K562 (cell line): ENCODE measurements at regions not wholly inside any gene's neighbourhood (a gene's known extent, or its start where the extent isn't known, plus 50 kb on each side); places are given as distances from the start of the nearest gene placed in this dataset.
A peak's percentile ranks its signal among the peaks of the same experiment; 100 is the strongest.

Experiments used
- ATAC-seq: fragments of 200-7000 bp; cut with Tn5 transposase; 3 replicates; pipeline ENCODE4 v1.9.1; 2020; ENCODE audit warnings: moderate library complexity
- BruUV-seq: library from RNA; stranded (reverse); fragments of 400-500 nt; replicated peaks from 2 replicates; lab custom pipeline; 2021; lab: Mats Ljungman, UMichigan
- CTCF ChIA-PET: fragments of 300-600 bp; formaldehyde crosslinking; extraction: SDS; loops from one replicate; lab custom pipeline; 2021; ENCODE audit warnings: low intra/inter-chr PET ratio; lab: Yijun Ruan, JAX
- POLR2A ChIA-PET: fragments of 300-600, 350-650 bp; sonication (Branson Sonifier 250); formaldehyde crosslinking; extraction: SDS; loops from one replicate; lab custom pipeline; 2021; ENCODE audit warnings: antibody characterized with exemption, inconsistent platforms; lab: Yijun Ruan, JAX
- DNase-seq, 4 experiments: peaks; one replicate each; pipeline versions ENCODE4 v3.0.0 to v3.0.0-alpha.2; 2011 to 2018; ENCODE audit warnings: low spot score in 3 of 4, mixed read lengths in 3 of 4; ENCODE audit errors: extremely low read depth in 1 of 4
- FAIRE-seq: peaks from 2 replicates; lab custom pipeline; 2011; peaks lifted over from hg19 to GRCh38; lab: Jason Lieb, UNC
- H2AFZ ChIP-seq: 2 replicates; pipeline ENCODE4 v1.6.0; 2011; ENCODE audit warnings: low read depth, low read length, control low read depth, inconsistent platforms
- H3K27ac ChIP-seq: fragments of 200-600 bp; 3 replicates; pipeline ENCODE4 v1.8.0; 2011; ENCODE audit warnings: low read depth, mild to moderate bottlenecking, control low read depth, inconsistent platforms, low read length, moderate library complexity, mixed read lengths; ENCODE audit errors: extremely low read depth
- H3K27me3 ChIP-seq, 2 experiments: fragments of 300-600 bp in 1 of 2; 2 replicates in 1 of 2; 3 replicates in 1 of 2; pipeline versions ENCODE4 v1.6.0 to v1.8.0; 2011; ENCODE audit warnings: inconsistent platforms in 2 of 2, low read length in 2 of 2, mild to moderate bottlenecking in 1 of 2, mixed read lengths in 1 of 2, moderate library complexity in 1 of 2; ENCODE audit not compliant: control insufficient read depth in 2 of 2, insufficient read depth in 2 of 2
- H3K36me3 ChIP-seq: fragments of 300-600 bp; 3 replicates; pipeline ENCODE4 v1.8.0; 2011; ENCODE audit warnings: mild to moderate bottlenecking, low read length, inconsistent platforms; ENCODE audit not compliant: control insufficient read depth, insufficient read depth
- H3K4me1 ChIP-seq, 2 experiments: fragments of 200-600 bp in 1 of 2; replicated peaks in 1 of 2; 2 replicates in 1 of 2; 3 replicates in 1 of 2; pipeline versions ENCODE4 v1.5.1 to v1.8.0; 2011; ENCODE audit warnings: inconsistent platforms in 2 of 2, low read length in 2 of 2, mild to moderate bottlenecking in 1 of 2, mixed read lengths in 1 of 2, moderate library complexity in 1 of 2; ENCODE audit not compliant: control insufficient read depth in 2 of 2, insufficient read depth in 2 of 2
- H3K4me2 ChIP-seq: 2 replicates; pipeline ENCODE4 v1.6.1; 2011; ENCODE audit warnings: low read length, control low read depth, inconsistent platforms, mixed read lengths; ENCODE audit not compliant: insufficient read depth
- H3K4me3 ChIP-seq: fragments of 200-600 bp; sonication (generic), shearing (Covaris generic); 2 replicates; pipeline ENCODE4 v1.5.1; 2016; ENCODE audit warnings: control low read depth, inconsistent platforms
- H3K79me2 ChIP-seq: fragments of 200-600 bp; 3 replicates; pipeline ENCODE4 v1.8.0; 2011; ENCODE audit warnings: low read length, inconsistent platforms; ENCODE audit not compliant: control insufficient read depth, insufficient read depth
- H3K9ac ChIP-seq, 2 experiments: 2 replicates each; pipeline versions ENCODE4 v1.6.0 to v1.6.1; 2011; ENCODE audit warnings: low read depth in 2 of 2, low read length in 2 of 2, control low read depth in 1 of 2, inconsistent platforms in 1 of 2, mild to moderate bottlenecking in 1 of 2, mixed read lengths in 1 of 2; ENCODE audit not compliant: insufficient read depth in 1 of 2
- H3K9me1 ChIP-seq: one replicate; pipeline ENCODE4 v1.6.0; 2011; ENCODE audit warnings: inconsistent platforms, mild to moderate bottlenecking, low read length, moderate library complexity; ENCODE audit not compliant: control insufficient read depth, insufficient read depth
- H3K9me3 ChIP-seq: replicated peaks from 2 replicates; pipeline ENCODE4 v1.5.1; 2011; ENCODE audit warnings: low read depth, low read length, inconsistent platforms; ENCODE audit not compliant: control insufficient read depth, insufficient read depth
- H4K20me1 ChIP-seq: replicated peaks from 2 replicates; pipeline ENCODE4 v1.6.1; 2011; ENCODE audit warnings: low read length, inconsistent platforms, mixed read lengths; ENCODE audit not compliant: control insufficient read depth, insufficient read depth
- ELK1 ChIP-seq: sonication (generic); formaldehyde crosslinking; IDR thresholded peaks from 2 replicates; pipeline ENCODE4 v1.8.1; 2022; ENCODE audit warnings: missing genetic modification reagents
- MEF2D ChIP-seq: conservative IDR thresholded peaks from 2 replicates; pipeline ENCODE4 v1.6.1; 2016; ENCODE audit warnings: low read depth, missing genetic modification characterization, missing compliant biosample characterization
- MXD1 ChIP-seq: fragments of 250-450 bp; sonication (Bioruptor Pico); IDR thresholded peaks from 2 replicates; pipeline ENCODE4 v1.8.0; 2021; ENCODE audit warnings: borderline replicate concordance, mild to moderate bottlenecking, moderate library complexity; ENCODE audit not compliant: poor library complexity, severe bottlenecking
- RBM25 ChIP-seq: fragments of 200-400 bp; formaldehyde crosslinking; IDR thresholded peaks from 2 replicates; pipeline ENCODE4 v1.6.1; 2018; ENCODE audit warnings: low read length, low read depth, moderate library complexity; ENCODE audit not compliant: severe bottlenecking
- RCOR1 ChIP-seq, 2 experiments: IDR thresholded peaks; 2 replicates each; pipeline ENCODE4 v1.6.1; 2012; ENCODE audit warnings: low read depth in 2 of 2, low read length in 2 of 2, borderline replicate concordance in 1 of 2, improper control_type of control experiment in 1 of 2
- ZBTB8A ChIP-seq: fragments of 450-650 bp; IDR thresholded peaks from 2 replicates; pipeline ENCODE4 v1.6.1; 2018; ENCODE audit warnings: mild to moderate bottlenecking, moderate library complexity; ENCODE audit not compliant: partially characterized antibody
- ZNF57 ChIP-seq: fragments of 450-650 bp; formaldehyde crosslinking; IDR thresholded peaks from 2 replicates; pipeline ENCODE4 v1.4.0; 2020; ENCODE audit warnings: mild to moderate bottlenecking, moderate library complexity
- WGBS: fragments of 100-300 bp; shearing (Covaris generic); methylation state at CpG from one replicate; pipeline ENCODE4 v1.1.6; 2016; ENCODE audit warnings: low coverage, mixed read lengths; ENCODE audit not compliant: insufficient coverage; ENCODE audit errors: missing lambda C conversion rate; 5-methylcytosine and 5-hydroxymethylcytosine counted together
- in situ Hi-C: fragments of 300-500 bp; cut with MboI; formaldehyde crosslinking; loops from 4 replicates; pipeline ENCODE4 v1.15.0; 2018; ENCODE audit warnings: inconsistent platforms, mixed read lengths
- intact Hi-C: fragments of 100-400 bp; cut with micrococcal nuclease; formaldehyde crosslinking; loops from 2 replicates; pipeline ENCODE4 v1.14.2; 2022
- TF ChIP-seq, protein P1 (sequence below): fragments of 450-650 bp; IDR thresholded peaks from 2 replicates; pipeline ENCODE4 v1.7.1; 2018; ENCODE audit warnings: mild to moderate bottlenecking, low read depth; ENCODE audit not compliant: partially characterized antibody

DNA sequence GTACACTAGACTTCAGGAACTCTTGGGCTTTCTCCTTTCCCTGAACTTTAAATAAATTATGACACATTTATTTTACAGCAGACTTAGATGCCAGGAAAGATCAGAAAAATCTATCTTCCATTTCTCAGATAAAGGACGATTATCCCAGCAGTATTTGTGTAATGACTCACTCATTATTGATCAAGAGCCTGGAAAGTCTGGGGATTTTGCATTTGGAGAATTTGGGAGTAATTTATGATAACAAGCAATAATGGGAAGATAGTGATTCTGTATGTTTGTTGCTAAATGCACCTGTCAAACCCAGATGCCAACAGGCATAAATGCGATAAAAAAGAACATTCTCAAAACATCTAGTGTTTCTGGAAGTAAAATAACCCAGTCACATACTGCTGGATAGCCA, 480.2 kb upstream of the ATP2B1 start (continued):
- TF ChIP-seq, protein P1, sequence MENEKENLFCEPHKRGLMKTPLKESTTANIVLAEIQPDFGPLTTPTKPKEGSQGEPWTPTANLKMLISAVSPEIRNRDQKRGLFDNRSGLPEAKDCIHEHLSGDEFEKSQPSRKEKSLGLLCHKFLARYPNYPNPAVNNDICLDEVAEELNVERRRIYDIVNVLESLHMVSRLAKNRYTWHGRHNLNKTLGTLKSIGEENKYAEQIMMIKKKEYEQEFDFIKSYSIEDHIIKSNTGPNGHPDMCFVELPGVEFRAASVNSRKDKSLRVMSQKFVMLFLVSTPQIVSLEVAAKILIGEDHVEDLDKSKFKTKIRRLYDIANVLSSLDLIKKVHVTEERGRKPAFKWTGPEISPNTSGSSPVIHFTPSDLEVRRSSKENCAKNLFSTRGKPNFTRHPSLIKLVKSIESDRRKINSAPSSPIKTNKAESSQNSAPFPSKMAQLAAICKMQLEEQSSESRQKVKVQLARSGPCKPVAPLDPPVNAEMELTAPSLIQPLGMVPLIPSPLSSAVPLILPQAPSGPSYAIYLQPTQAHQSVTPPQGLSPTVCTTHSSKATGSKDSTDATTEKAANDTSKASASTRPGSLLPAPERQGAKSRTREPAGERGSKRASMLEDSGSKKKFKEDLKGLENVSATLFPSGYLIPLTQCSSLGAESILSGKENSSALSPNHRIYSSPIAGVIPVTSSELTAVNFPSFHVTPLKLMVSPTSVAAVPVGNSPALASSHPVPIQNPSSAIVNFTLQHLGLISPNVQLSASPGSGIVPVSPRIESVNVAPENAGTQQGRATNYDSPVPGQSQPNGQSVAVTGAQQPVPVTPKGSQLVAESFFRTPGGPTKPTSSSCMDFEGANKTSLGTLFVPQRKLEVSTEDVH: no peak
- TF ChIP-seq ZNF57 (CRISPR knock-in tag): no peak
- TF ChIP-seq RCOR1 (IDR thresholded peaks at IDR 0.05; ENCODE audit: borderline replicate concordance in 1 of 2, low read depth in 2 of 2, low read length in 2 of 2): no peak
- TF ChIP-seq ZBTB8A: no peak
- no peak for TF ChIP-seq ELK1 (CRISPR knock-in tag)

DNA sequence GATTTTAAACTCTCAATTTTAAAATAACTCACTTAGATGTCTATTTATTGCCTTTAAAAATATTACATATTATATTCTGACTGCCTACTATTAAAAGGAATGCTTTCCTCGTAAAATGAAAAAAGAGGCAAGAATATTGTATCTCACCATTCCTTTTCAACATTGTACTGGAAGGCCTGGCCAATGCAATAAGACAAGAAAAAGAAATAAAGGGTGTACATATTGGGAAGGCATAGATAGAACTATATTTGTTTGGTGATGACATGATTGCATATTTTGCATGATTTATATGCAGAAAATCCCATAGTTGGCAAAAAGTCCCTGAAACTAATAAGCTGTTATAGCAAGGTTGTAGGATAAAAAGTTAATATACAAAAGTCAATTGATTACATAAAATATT, 474.6 kb upstream of the ATP2B1 start:
- in situ Hi-C loops: no loop called here

More for the DNA sequence above, 474.6 kb upstream of the ATP2B1 start:
- ATAC-seq (no peak), FAIRE-seq (no peak), DNase-seq (no peak)
- no TSS peak for BruUV-seq
- no peak overlapping the region for H3K27ac ChIP-seq
- H3K9ac ChIP-seq: no peak overlapping the region
- no peak overlapping the region for H3K4me3 ChIP-seq
- no peaks in the 10 kb centered on the region for H3K4me1 ChIP-seq
- no peaks in the 10 kb centered on the region for H3K36me3 ChIP-seq
- no peaks in the 10 kb centered on the region for H4K20me1 ChIP-seq
- H2AFZ ChIP-seq: no peak overlapping the region
- no peaks in the 10 kb centered on the region; the same call in 1 of the 2 replicates for H3K9me3 ChIP-seq
- POLR2A ChIA-PET: no interaction called here
- H3K27me3 ChIP-seq: no peaks in the 10 kb centered on the region
- no peak overlapping the region for H3K4me2 ChIP-seq
- TF ChIP-seq MEF2D (tag): no peak
- TF ChIP-seq MXD1 (CRISPR knock-in tag): no peak
- TF ChIP-seq RBM25: peak; percentile 46
- CTCF ChIA-PET: no interaction called here
- WGBS: 0% methylated on average over 1 of the region's 1 CpG
- H3K9me1 ChIP-seq: no peaks in the 10 kb centered on the region
- no peaks in the 10 kb centered on the region for H3K79me2 ChIP-seq
- intact Hi-C loops: no loop called here
